ENCODE measurements at regions not wholly inside any gene's neighbourhood (a gene's known extent, or its start where the extent isn't known, plus 50 kb on each side); places are given as distances from the start of the nearest gene placed in this dataset.

- no peak overlapping the region for H3K4me3 ChIP-seq (ENCODE audit: low read depth, low read length)
- TF ChIP-seq CTCF (IDR thresholded peaks at IDR 0.05; ENCODE audit: low read depth, low read length): no peak
Observed at GRCh38 chr6:121967631-121968030, 431.8 kb upstream of the HSF2 start.

GRCh38 chr6:121971931-121972335 is 427.5 kb upstream of the HSF2 start:
- H3K4me3 ChIP-seq (ENCODE audit: low read depth, low read length): no peak overlapping the region
- no peak for TF ChIP-seq CTCF (IDR thresholded peaks at IDR 0.05; ENCODE audit: low read depth, low read length)

DNA sequence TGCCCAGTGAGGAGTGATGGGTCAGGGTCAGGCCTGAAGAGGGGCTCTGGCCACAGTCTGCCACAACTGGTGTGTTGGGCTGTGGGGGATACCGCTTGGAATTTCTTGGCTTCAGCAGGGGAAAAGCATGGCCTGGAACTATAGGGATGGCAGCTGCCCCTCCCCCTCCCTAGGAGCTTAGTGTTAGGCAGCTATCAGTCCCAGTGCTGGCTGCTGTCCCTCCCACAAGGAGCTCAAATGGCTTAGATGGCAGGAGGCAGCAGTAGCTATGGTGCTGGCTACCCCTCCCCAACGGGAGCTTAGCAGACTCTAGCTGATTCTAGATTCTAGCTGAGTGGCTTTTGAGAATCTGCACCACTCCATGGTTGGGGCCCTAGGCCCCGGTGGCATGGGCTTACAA is 414.5 kb upstream of the HSF2 start:
- no peak for TF ChIP-seq CTCF (IDR thresholded peaks at IDR 0.05; ENCODE audit: low read depth, low read length)
- H3K4me3 ChIP-seq (ENCODE audit: low read depth, low read length): no peak overlapping the region

DNA sequence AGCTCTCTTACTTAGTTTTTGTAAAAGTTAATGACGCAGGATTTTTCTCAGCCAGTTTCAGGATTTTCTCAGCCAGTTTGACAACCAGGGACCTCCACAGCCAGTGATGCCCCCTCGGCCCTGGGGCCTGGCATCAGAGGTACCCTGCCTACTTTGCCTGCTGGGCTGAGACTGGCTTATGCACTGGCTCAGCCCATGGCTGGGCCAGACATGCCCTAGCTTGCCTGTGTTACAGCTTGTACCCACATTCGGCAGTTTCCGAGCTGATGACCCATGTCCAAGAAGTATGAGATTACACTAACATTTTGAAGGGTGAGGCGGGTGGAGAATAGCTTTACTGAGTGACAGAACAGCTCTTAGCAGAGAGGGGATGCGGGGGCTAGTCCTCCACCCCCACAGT is 406.1 kb upstream of the HSF2 start:
- TF ChIP-seq CTCF (IDR thresholded peaks at IDR 0.05; ENCODE audit: low read depth, low read length): no peak
- H3K4me3 ChIP-seq (ENCODE audit: low read depth, low read length): no peak overlapping the region

DNA sequence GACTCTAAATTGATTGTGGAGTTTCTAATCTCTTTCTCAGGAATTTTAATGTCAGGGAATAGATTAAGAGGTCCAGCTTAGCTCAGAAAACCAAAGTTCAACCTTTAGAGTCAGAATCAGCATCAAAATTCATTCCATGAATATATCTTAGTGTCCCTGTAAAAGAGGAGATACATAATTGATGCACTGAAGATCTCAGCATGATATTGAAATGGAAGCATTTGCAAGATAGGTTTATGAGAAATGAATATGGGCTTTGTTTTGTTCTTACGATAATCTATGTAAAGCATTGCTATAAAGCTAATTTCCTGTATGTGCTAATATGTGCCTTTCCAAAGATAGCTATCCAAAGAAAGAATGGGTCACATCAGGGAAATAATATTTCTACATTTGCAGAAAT is 404.5 kb upstream of the HSF2 start:
- no peak for TF ChIP-seq CTCF (IDR thresholded peaks at IDR 0.05; ENCODE audit: low read depth, low read length)
- H3K4me3 ChIP-seq (ENCODE audit: low read depth, low read length): no peak overlapping the region

DNA sequence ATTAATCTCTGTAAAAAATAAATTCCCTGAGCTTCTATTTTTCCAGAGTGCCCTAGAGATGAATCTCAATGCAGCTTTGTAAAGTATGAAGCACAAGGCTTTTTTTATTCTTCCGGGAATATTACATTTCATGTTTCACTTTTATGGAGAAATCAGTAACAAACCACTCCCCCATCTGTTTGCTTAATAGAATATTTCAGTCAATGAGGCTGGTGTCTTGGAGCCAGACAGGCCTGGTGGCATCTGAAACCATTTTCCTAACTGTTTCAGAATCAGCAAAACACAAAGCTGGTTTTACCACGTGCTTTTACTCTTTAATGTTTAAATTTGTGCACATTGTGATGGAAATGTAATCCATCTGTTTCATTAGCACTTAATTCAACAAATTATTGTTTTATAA is 400.8 kb upstream of the HSF2 start:
- TF ChIP-seq CTCF (IDR thresholded peaks at IDR 0.05; ENCODE audit: low read depth, low read length): no peak
- H3K4me3 ChIP-seq (ENCODE audit: low read depth, low read length): no peak overlapping the region

- H3K4me3 ChIP-seq (ENCODE audit: low read depth, low read length): no peak overlapping the region
- TF ChIP-seq CTCF (IDR thresholded peaks at IDR 0.05; ENCODE audit: low read depth, low read length): no peak
Observed at GRCh38 chr6:121999456-122000065, 399.9 kb upstream of the HSF2 start.

Data from WI38 (cell line).